Panc1 (cell line): ENCODE measurements at regions not wholly inside any gene's neighbourhood (a gene's known extent, or its start where the extent isn't known, plus 50 kb on each side); places are given as distances from the start of the nearest gene placed in this dataset.

Source experiments
- ATAC-seq: fragments of 200-7000 bp; cut with Tn5 transposase; 2 replicates; pipeline ENCODE4 v1.9.1; 2020; ENCODE audit warnings: mild to moderate bottlenecking, moderate library complexity
- BruUV-seq: library from RNA; stranded (reverse); fragments of 400-500 nt; replicated peaks from 2 replicates; lab custom pipeline; 2021; lab: Mats Ljungman, UMichigan
- CTCF ChIA-PET: fragments of 300-600 bp; sonication (Branson Sonifier 250); formaldehyde crosslinking; loops from one replicate; lab custom pipeline; 2022; ENCODE audit warnings: antibody characterized with exemption; lab: Charles Lee
- POLR2A ChIA-PET: fragments of 300-600 bp; sonication (Branson Sonifier 250); formaldehyde crosslinking; loops from one replicate; lab custom pipeline; 2022; ENCODE audit warnings: antibody characterized with exemption; lab: Charles Lee
- DNase-seq: peaks from one replicate; pipeline ENCODE4 v3.0.0-alpha.2; 2010; ENCODE audit warnings: low read depth, low spot score
- H3K27ac ChIP-seq: 2 replicates; pipeline ENCODE4 v1.5.1; 2011; ENCODE audit warnings: mild to moderate bottlenecking, low read length, inconsistent platforms
- H3K27me3 ChIP-seq: fragments of 200-500 bp; sonication (Bioruptor generic); 2 replicates; pipeline ENCODE4 v1.6.0; 2014; ENCODE audit warnings: low read length, inconsistent platforms; ENCODE audit not compliant: control insufficient read depth, insufficient read depth
- H3K36me3 ChIP-seq: fragments of 200-500 bp; sonication (Bioruptor generic); 2 replicates; pipeline ENCODE4 v1.5.1; 2014; ENCODE audit warnings: inconsistent platforms, mild to moderate bottlenecking, low read length, moderate library complexity; ENCODE audit not compliant: control insufficient read depth, insufficient read depth
- H3K4me1 ChIP-seq: 2 replicates; pipeline ENCODE4 v1.5.1; 2011; ENCODE audit warnings: inconsistent platforms, mild to moderate bottlenecking, low read length, moderate library complexity; ENCODE audit not compliant: control insufficient read depth, insufficient read depth
- H3K4me3 ChIP-seq, 2 experiments: 2 replicates each; pipeline ENCODE4 v1.5.1; 2011 to 2012; ENCODE audit warnings: low read depth in 2 of 2, low read length in 2 of 2, mild to moderate bottlenecking in 2 of 2, inconsistent platforms in 1 of 2, moderate library complexity in 1 of 2
- H3K9me3 ChIP-seq: fragments of 200-500 bp; sonication (Bioruptor generic); 2 replicates; pipeline ENCODE4 v1.5.1; 2014; ENCODE audit warnings: low read depth, mild to moderate bottlenecking, inconsistent platforms, low read length, moderate library complexity; ENCODE audit not compliant: control insufficient read depth, insufficient read depth
- CTCF ChIP-seq: fragments of 450-650 bp; IDR thresholded peaks from 2 replicates; pipeline ENCODE4 v1.5.1; 2017; ENCODE audit warnings: mild to moderate bottlenecking
- POLR2AphosphoS5 ChIP-seq: IDR thresholded peaks from 2 replicates; pipeline ENCODE4 v1.6.1; 2012; ENCODE audit warnings: mild to moderate bottlenecking, low read depth, low read length, moderate library complexity
- REST ChIP-seq, 2 experiments: IDR thresholded peaks; 2 replicates each; pipeline ENCODE4 v1.6.1; 2011 to 2012; ENCODE audit warnings: low read depth in 2 of 2, control low read depth in 1 of 2, low read length in 1 of 2, mild to moderate bottlenecking in 1 of 2, moderate library complexity in 1 of 2; ENCODE audit not compliant: insufficient read depth in 1 of 2
- SIN3A ChIP-seq: IDR thresholded peaks from 2 replicates; pipeline ENCODE4 v1.6.1; 2012; ENCODE audit warnings: low read depth, mild to moderate bottlenecking, low read length, moderate library complexity, borderline replicate concordance; ENCODE audit not compliant: insufficient read depth
- TCF7L2 ChIP-seq: IDR thresholded peaks from 2 replicates; pipeline ENCODE4 v1.6.1; 2011; ENCODE audit warnings: mild to moderate bottlenecking, low read depth, low read length, inconsistent platforms
- in situ Hi-C: cut with HindIII; loops from 2 replicates; pipeline ENCODE4 v1.10.0; 2016; ENCODE audit warnings: low sequenced_read_pairs, low pct_unique_long_range_greater_than_20kb
- intact Hi-C: fragments of 100-400 bp; cut with micrococcal nuclease; formaldehyde crosslinking; loops from one replicate; pipeline ENCODE4 v1.10.0; 2022; ENCODE audit not compliant: unreplicated experiment

- TF ChIP-seq TCF7L2: no peak
- TF ChIP-seq CTCF: no peak
- no peak for TF ChIP-seq SIN3A
- TF ChIP-seq REST (IDR thresholded peaks at IDR 0.05; ENCODE audit: insufficient read depth in 1 of 2, low read depth in 2 of 2, low read length in 1 of 2): no peak
- no peak for TF ChIP-seq POLR2AphosphoS5
- no peaks in the 10 kb centered on the region for H3K4me1 ChIP-seq
- ChIA-PET CTCF (no interaction called here), POLR2A (no interaction called here)
- H3K36me3 ChIP-seq: no peaks in the 10 kb centered on the region
- in situ Hi-C loops (no loop called here), intact Hi-C loops (loop anchor here (10.0 kb wide), 2 partner anchors 613 to 1643 kb away; no protein-coding TSS in a partner anchor)
- no peak overlapping the region for H3K27ac ChIP-seq
- H3K4me3 ChIP-seq: no peak overlapping the region
- no TSS peak for BruUV-seq
- no peaks in the 10 kb centered on the region for H3K9me3 ChIP-seq
- ATAC-seq (no peak), DNase-seq (no peak)
- peaks cover 40% of the 10 kb centered on the region for H3K27me3 ChIP-seq
Measured at GRCh38 chr1:219817914-219818313, 110.4 kb downstream of the SLC30A10 start.

- ATAC-seq: no peak
- in situ Hi-C loops (no loop called here), intact Hi-C loops (loop anchor here (5.0 to 10.0 kb wide), 4 partner anchors 151 to 1638 kb away; no protein-coding TSS in a partner anchor)
- H3K4me3 ChIP-seq: no peak overlapping the region
- ChIA-PET CTCF (interaction anchor here (0.6 kb wide), 2 partner anchors 152 to 1467 kb away, joined by 3 read pairs; no protein-coding TSS in a partner anchor), POLR2A (no interaction called here)
- TF ChIP-seq CTCF (no peak), POLR2AphosphoS5 (no peak)
- no peak overlapping the region for H3K27ac ChIP-seq
- H3K4me1 ChIP-seq: no peaks in the 10 kb centered on the region
- DNase-seq: no peak
- peaks cover 45% of the 10 kb centered on the region for H3K27me3 ChIP-seq
- no TSS peak for BruUV-seq
- H3K9me3 ChIP-seq: no peaks in the 10 kb centered on the region
- H3K36me3 ChIP-seq: no peaks in the 10 kb centered on the region
Measured at GRCh38 chr1:219813294-219813693, 115.1 kb downstream of the SLC30A10 start.
